ENCODE measurements at regions not wholly inside any gene's neighbourhood (a gene's known extent, or its start where the extent isn't known, plus 50 kb on each side); places are given as distances from the start of the nearest gene placed in this dataset.

- TF ChIP-seq ZNF562 (CRISPR knock-in tag; IDR thresholded peaks at IDR 0.05; ENCODE audit: borderline replicate concordance) = no peak
- TF ChIP-seq ZNF567 (CRISPR knock-in tag; IDR thresholded peaks at IDR 0.05; ENCODE audit: borderline replicate concordance) = no peak
- TF ChIP-seq HMGA1 (CRISPR knock-in tag; conservative IDR thresholded peaks at IDR 0.05) = no peak
- no peak for TF ChIP-seq BCL6 (CRISPR knock-in tag; IDR thresholded peaks at IDR 0.05)
- TF ChIP-seq KDM4B (CRISPR knock-in tag; IDR thresholded peaks at IDR 0.05) = no peak
- no peak for TF ChIP-seq ZNF350 (CRISPR knock-in tag; IDR thresholded peaks at IDR 0.05; ENCODE audit: borderline replicate concordance, low read depth)
Measured at GRCh38 chr16:13768471-13768870, 151.5 kb upstream of the ERCC4 start (continued).

- Histone ChIP-seq H3K79me2 (ENCODE audit: insufficient read depth, low read length) (no peaks in the 10 kb centered on the region), H2AFZ (ENCODE audit: low read length) (no peak overlapping the region), H3K4me3 (replicated peaks in 1 of 3; ENCODE audit: insufficient read depth in 1 of 3, low read depth in 2 of 3, low read length in 3 of 3) (no peak overlapping the region), H3K4me2 (ENCODE audit: low read depth, low read length) (no peak overlapping the region), H3K36me3 (replicated peaks in 1 of 2; ENCODE audit: control insufficient read depth in 1 of 2, insufficient read depth in 2 of 2, low read length in 2 of 2) (no peaks in the 10 kb centered on the region), H3K27me3 (ENCODE audit: control insufficient read depth in 1 of 2, insufficient read depth in 2 of 2, low read length in 2 of 2) (no peaks in the 10 kb centered on the region), H3K27ac (ENCODE audit: extremely low read length, insufficient read depth, low read length) (no peak overlapping the region), H3K4me1 (ENCODE audit: insufficient read depth, low read length) (no peaks in the 10 kb centered on the region), H4K20me1 (ENCODE audit: insufficient read depth, low read length) (no peaks in the 10 kb centered on the region), H3K9me3 (ENCODE audit: low read length) (peaks cover 2% of the 10 kb centered on the region), H3K9ac (ENCODE audit: insufficient read depth, low read depth, low read length) (no peak overlapping the region)
- in situ Hi-C loops (cut with HindIII; ENCODE audit: extremely low pct_ligation_motif_present, low pct_unique_long_range_greater_than_20kb) = no loop called here
- ChIA-PET POLR2A (no interaction called here), CTCF (ENCODE audit: low intra/inter-chr PET ratio, low total read pairs) (no interaction called here)
- TF ChIP-seq TRIM22 (IDR thresholded peaks at IDR 0.05) (peak; percentile 84; the same call in 1 of the 2 replicates), SOX6 (IDR thresholded peaks at IDR 0.05) (0 out of 2 replicates have a peak, but pooled peaks have one; percentile 47), SOX6 (CRISPR knock-in tag; IDR thresholded peaks at IDR 0.05) (no peak), PLRG1 (conservative IDR thresholded peaks at IDR 0.05) (0 out of 2 replicates have a peak, but pooled peaks have one; percentile 59), ZMYM4 (CRISPR knock-in tag; IDR thresholded peaks at IDR 0.05) (no peak), ZNF354B (CRISPR knock-in tag; IDR thresholded peaks at IDR 0.05) (no peak), NBN (conservative IDR thresholded peaks at IDR 0.05) (0 out of 2 replicates have a peak, but pooled peaks have one; percentile 68), IKZF1 (IDR thresholded peaks at IDR 0.05) (peak; percentile 85; the same call in 1 of the 2 replicates), RAD51 (IDR thresholded peaks at IDR 0.05; ENCODE audit: borderline replicate concordance) (0 out of 2 replicates have a peak, but pooled peaks have one; percentile 5), LCORL (IDR thresholded peaks at IDR 0.05) (peak; percentile 54), LCORL (CRISPR knock-in tag; IDR thresholded peaks at IDR 0.05) (no peak), FOXA1 (IDR thresholded peaks at IDR 0.05) (0 out of 2 replicates have a peak, but pooled peaks have one; percentile 20), FOXA1 (CRISPR knock-in tag; IDR thresholded peaks at IDR 0.05) (no peak)
- WGBS (ENCODE audit: low lambda C conversion rate) = 66% methylated on average over 5 of the region's 5 CpGs
- FAIRE-seq (no peak), ATAC-seq (no peak), DNase-seq (ENCODE audit: low spot score) (no peak)
- BruUV-seq (replicated peaks) = no TSS peak
- intact Hi-C loops (cut with micrococcal nuclease; ENCODE audit: unreplicated experiment) = no loop called here
Measured at GRCh38 chr16:13770436-13770835, 149.5 kb upstream of the ERCC4 start.
